GM18511 (cell line): ENCODE measurements at regions not wholly inside any gene's neighbourhood (a gene's known extent, or its start where the extent isn't known, plus 50 kb on each side); places are given as distances from the start of the nearest gene placed in this dataset.

Source experiments
- ATAC-seq: cut with Tn5 transposase; IDR thresholded peaks from one replicate; pipeline ENCODE4 v1.9.1; 2021; ENCODE audit warnings: mild to moderate bottlenecking, moderate library complexity; ENCODE audit not compliant: unreplicated experiment

GRCh38 chr18:1993866-1994265, 577.4 kb downstream of the METTL4 start:
- ATAC-seq: no peak

DNA sequence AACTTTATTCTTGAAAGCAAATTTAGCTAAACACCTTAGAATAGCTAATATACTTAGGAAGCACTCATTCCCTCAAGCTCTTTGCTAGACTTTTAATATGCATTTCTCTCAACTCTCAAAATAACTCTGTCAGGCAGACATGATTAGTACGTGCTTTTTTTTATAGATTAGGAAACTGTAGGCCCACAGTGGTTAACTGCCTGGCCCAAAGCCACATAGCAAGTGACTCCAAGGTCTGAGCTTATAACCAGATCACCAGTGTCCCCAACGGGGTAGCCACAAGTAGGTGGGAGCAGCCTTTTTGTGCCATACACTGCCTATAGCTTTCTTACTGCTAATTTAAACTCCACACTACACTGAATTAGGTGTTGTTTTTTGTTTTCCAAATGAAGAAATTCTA, 576.8 kb downstream of the METTL4 start:
- no peak for ATAC-seq

DNA sequence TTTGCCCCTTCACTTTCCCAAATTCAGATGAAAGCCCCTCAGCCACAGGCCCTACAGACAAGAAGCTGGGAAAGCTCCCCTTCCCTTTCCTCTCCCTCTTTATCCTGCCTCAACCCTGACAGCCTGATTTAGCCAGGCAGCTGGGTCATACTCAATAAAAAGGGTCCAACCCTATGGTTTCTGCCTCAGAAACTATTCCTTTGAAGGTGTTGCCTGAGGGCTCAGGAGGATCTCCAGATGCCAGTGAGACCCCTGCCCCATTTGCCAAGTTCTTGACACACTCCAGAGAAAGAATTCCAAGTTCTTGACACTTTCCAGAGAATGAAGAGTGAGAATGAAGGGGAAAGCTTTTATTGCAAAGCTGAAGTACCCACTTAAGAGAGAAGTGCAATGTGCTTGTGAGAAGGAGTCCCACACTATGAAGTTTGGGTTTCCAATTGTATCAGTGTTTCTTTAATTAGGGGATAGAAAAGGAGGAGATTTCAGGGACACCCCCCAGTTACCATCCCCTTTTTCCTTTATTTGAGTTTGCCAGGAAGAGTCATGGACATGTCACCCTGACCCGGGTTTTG, 576.2 kb downstream of the METTL4 start:
- no peak for ATAC-seq

DNA sequence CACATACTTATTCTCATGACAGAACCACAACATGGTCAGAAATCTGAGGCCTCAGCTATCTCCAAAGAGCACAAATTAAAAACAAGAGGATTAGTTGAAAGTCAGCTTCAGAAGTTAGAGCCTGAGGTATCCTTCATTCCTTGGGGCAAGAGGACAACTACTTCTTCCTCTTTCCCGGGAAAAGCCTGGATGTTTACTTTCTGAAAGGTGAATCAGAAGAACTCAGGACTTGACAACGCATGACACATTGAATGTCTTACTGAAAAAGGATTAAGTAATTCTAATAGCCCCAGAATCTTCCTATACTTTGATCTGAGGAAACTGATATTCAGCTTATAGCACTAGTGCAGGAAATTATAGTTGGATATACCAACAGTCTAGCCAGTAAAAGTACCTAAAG, 573.2 kb downstream of the METTL4 start:
- ATAC-seq: no peak

DNA sequence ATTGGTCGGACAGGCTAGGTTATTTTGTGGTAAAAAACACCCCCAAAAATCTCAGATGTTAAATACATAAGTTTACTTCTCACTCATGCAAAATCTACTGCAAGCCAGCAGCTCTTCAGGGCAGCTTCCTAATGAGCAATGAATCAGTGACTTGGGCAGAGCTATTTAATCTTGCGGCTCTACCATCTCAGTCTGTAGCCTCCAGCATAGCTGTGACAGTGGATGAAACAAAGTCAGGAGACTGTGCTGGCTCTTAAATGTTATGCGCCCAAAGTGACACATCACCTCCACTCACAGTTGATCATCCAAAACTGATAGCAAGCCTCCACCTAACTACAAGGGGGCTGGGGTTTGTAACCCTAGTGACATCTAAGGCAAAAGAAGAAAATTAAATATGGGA, 571.9 kb downstream of the METTL4 start:
- no peak for ATAC-seq

- ATAC-seq: no peak
Observed at GRCh38 chr18:2002151-2002550, 569.2 kb downstream of the METTL4 start.

GRCh38 chr18:2002604-2003003, 568.7 kb downstream of the METTL4 start:
- no peak for ATAC-seq

DNA sequence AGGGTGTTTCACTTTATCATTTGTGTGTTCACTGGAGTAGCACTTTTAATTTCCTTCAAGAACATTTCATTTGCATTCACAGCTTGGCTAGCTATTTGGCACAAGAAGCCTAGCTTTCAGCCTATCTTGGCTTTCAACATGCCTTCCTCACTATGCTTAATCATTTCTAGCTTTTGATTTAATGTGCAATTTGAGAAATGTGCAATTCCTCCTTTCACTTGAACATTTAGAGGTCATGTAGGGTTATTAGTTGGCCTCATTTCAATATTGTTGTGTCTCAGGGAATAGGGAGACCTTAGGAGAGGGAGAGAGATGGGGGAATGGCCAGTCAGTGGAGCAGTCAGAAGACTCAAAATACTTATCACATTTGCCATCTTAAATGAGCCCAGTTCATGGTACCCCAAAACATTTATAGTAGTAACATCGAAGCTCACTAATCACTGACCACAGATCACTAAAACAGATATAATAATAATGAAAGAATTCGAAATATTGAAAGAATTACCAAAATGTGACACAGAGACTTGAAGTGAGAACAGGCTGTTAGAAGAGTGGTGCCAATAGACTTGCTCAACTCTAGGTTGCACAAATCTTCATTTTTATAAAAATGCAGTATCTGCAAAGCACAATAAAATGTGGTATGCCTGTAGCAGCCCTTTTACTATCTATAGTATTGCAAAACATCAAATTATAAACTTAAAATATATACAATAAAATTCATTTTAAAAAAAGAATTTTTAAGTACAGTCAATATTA, 561.2 kb downstream of the METTL4 start:
- no peak for ATAC-seq

GRCh38 chr18:2027016-2027415, 544.3 kb downstream of the METTL4 start:
- ATAC-seq: no peak

DNA sequence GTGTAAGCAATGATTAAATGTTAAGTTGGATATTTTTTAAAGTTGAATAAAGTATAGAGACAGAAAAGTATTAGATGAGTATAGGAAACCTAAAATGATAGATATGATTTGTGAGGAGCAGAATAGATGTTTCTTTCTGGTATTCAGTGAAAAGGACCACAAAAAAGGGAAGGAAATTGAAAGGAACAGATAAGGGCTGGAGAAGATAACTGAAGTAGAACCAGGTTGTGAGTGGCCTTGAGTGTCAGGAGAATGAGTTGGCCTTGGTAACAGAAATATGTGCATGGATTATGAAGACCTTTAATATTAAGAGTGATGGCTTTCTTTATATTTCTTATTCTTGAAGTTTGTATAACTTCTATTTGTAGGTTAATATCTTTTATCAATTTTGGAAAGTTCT, 543.5 kb downstream of the METTL4 start:
- no peak for ATAC-seq

DNA sequence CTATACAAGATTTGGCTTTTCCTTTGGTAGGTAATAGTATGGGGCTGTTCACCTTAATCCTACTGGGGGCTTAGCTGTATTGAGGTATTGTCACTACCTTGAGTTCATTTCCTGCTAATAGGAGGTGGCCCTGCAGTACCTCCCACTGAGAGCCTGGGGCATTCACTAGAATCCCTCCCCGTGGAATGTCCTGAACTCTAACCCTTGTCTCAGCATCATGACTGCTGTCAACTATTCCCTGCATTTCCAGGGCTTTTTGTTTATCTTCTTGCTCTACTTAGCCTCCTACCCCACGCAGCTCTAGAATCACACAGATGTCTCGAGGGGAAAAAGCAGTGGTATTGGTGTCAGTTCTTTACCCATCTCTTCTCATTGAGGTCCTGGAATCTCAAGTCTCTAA, 542.3 kb downstream of the METTL4 start:
- ATAC-seq: no peak

GRCh38 chr18:2030647-2031046, 540.7 kb downstream of the METTL4 start:
- no peak for ATAC-seq

- ATAC-seq: no peak
Observed at GRCh38 chr18:2032036-2032435, 539.3 kb downstream of the METTL4 start.

GRCh38 chr18:2035056-2035455, 536.2 kb downstream of the METTL4 start:
- ATAC-seq: no peak

GRCh38 chr18:2036086-2036485, 535.2 kb downstream of the METTL4 start:
- no peak for ATAC-seq

- no peak for ATAC-seq
Observed at GRCh38 chr18:2040279-2040678, 531.0 kb downstream of the METTL4 start.

GRCh38 chr18:2049986-2050385, 521.3 kb downstream of the METTL4 start:
- no peak for ATAC-seq

GRCh38 chr18:2050702-2051201, 520.6 kb downstream of the METTL4 start:
- no peak for ATAC-seq

- no peak for ATAC-seq
Observed at GRCh38 chr18:2053490-2054089, 517.7 kb downstream of the METTL4 start.

DNA sequence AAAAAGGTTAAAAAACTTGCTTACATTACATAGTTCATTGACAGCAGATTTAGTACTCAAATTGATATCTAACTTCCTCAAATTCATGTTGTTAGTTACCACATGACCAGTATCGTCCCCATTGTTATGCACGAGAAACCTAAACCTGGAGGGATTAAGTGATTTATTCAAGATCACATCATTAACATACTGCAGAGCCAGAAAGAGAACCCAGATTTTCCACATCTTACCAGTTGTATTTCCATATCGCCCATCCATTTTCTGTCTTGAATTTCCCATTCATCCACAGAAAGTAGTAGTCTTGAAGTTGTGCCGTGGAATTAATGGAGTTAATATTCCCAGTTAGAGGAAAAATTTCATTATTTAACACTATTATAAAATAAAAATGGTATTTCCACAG, 512.0 kb downstream of the METTL4 start:
- ATAC-seq: no peak

DNA sequence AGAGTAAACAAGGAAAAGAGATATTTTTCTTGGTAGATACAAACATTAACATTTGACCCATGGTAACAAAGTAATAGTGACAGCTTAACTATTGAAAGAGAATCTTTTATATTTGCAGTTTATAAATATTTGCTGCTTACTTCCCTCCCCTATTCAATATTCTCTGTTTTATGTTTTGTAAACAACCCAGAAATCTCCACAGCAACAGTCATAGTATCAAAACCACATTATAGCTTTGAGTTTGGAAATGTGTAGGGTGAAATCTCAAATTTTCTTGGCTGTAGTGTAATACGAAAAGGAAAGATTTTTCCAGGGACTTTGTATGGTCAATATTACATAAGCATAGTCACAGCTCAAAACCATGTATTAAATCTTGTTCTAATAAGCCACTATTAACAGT, 511.2 kb downstream of the METTL4 start:
- ATAC-seq: no peak

- no peak for ATAC-seq
Observed at GRCh38 chr18:2070631-2071030, 500.7 kb downstream of the METTL4 start.
